Right lobe of liver (tissue), 4 donors: ENCODE measurements at regions not wholly inside any gene's neighbourhood (a gene's known extent, or its start where the extent isn't known, plus 50 kb on each side); places are given as distances from the start of the nearest gene placed in this dataset.

ENCODE experiments used
- CTCF ChIP-seq, 4 donors: fragments of 200-600 bp in 3 of 4; fragments of 450-650 bp in 1 of 4; IDR thresholded peaks; one replicate each; pipeline versions ENCODE4 v1.5.1 to v1.8.0; 2016 to 2022; ENCODE audit warnings: antibody characterized with exemption in 4 of 4, mild to moderate bottlenecking in 2 of 4
- POLR2A ChIP-seq: fragments of 450-650 bp; IDR thresholded peaks from one replicate; pipeline ENCODE4 v1.6.1; 2017; ENCODE audit warnings: antibody characterized with exemption, mild to moderate bottlenecking
- donor health status: DM: no; HTN: no; CAD: no.
- donor health status: DM: no; HTN: no; CAD: no.
- donor health status: DM: no; HTN: yes; CAD: no.

GRCh38 chr1:115465802-115466363 is 127.8 kb upstream of the NGF start:
- no peak for TF ChIP-seq CTCF (IDR thresholded peaks at IDR 0.05)
- TF ChIP-seq POLR2A = no peak
